CD8-positive, alpha-beta memory T cell (primary cell): ENCODE measurements at regions not wholly inside any gene's neighbourhood (a gene's known extent, or its start where the extent isn't known, plus 50 kb on each side); places are given as distances from the start of the nearest gene placed in this dataset.

Source experiments
- CTCF ChIA-PET: fragments of 350-600 bp; sonication (Branson Sonifier 250); formaldehyde crosslinking; loops from one replicate; lab custom pipeline; 2021; ENCODE audit warnings: antibody characterized with exemption; lab: Charles Lee
- POLR2A ChIA-PET: fragments of 350-600 bp; sonication (Branson Sonifier 250); formaldehyde crosslinking; loops from one replicate; lab custom pipeline; 2021; ENCODE audit warnings: antibody characterized with exemption; lab: Charles Lee
- DNase-seq, 5 donors: peaks; one replicate each; pipeline versions ENCODE4 v3.0.0 to v3.0.0-alpha.2; 2020 to 2022; ENCODE audit warnings: mixed read lengths in 1 of 5
- H3K27ac ChIP-seq: one replicate; pipeline ENCODE4 v1.7.0; 2013; ENCODE audit warnings: low read depth, mild to moderate bottlenecking, low read length, moderate library complexity
- H3K27me3 ChIP-seq: 2 replicates; pipeline ENCODE4 v1.7.0; 2013; ENCODE audit warnings: low read length, mild to moderate bottlenecking; ENCODE audit not compliant: insufficient read depth, poor library complexity, severe bottlenecking
- H3K36me3 ChIP-seq: 2 replicates; pipeline ENCODE4 v1.7.0; 2013; ENCODE audit warnings: mild to moderate bottlenecking, low read length, moderate library complexity; ENCODE audit not compliant: insufficient read depth
- H3K4me1 ChIP-seq: 2 replicates; pipeline ENCODE4 v1.7.0; 2013; ENCODE audit warnings: mild to moderate bottlenecking, low read length, moderate library complexity; ENCODE audit not compliant: insufficient read depth
- H3K4me3 ChIP-seq: 2 replicates; pipeline ENCODE4 v1.7.0; 2013; ENCODE audit warnings: mild to moderate bottlenecking, low read length
- H3K9me3 ChIP-seq: 2 replicates; pipeline ENCODE4 v1.7.0; 2013; ENCODE audit warnings: mild to moderate bottlenecking, low read length
- H3K27ac Mint-ChIP-seq, 8 donors: one replicate each; pipeline ENCODE4 v1.8.0; 2020 to 2021; ENCODE audit warnings: mixed read lengths in 8 of 8, mild to moderate bottlenecking in 6 of 8, inconsistent platforms in 3 of 8, moderate library complexity in 3 of 8
- H3K27me3 Mint-ChIP-seq, 2 donors: one replicate each; pipeline ENCODE4 v1.8.0; 2020 to 2021; ENCODE audit warnings: mixed read lengths in 2 of 2, mild to moderate bottlenecking in 1 of 2, moderate library complexity in 1 of 2
- H3K36me3 Mint-ChIP-seq, 3 donors: one replicate each; pipeline ENCODE4 v1.8.0; 2020 to 2021; ENCODE audit warnings: mixed read lengths in 3 of 3, inconsistent platforms in 1 of 3, mild to moderate bottlenecking in 1 of 3
- H3K4me1 Mint-ChIP-seq, 3 donors: one replicate each; pipeline ENCODE4 v1.8.0; 2020 to 2021; ENCODE audit warnings: mixed read lengths in 3 of 3, inconsistent platforms in 1 of 3, mild to moderate bottlenecking in 1 of 3
- H3K4me3 Mint-ChIP-seq, 7 donors: one replicate each; pipeline ENCODE4 v1.8.0; 2020 to 2021; ENCODE audit warnings: mixed read lengths in 7 of 7, mild to moderate bottlenecking in 6 of 7, moderate library complexity in 4 of 7, inconsistent platforms in 2 of 7
- H3K9me3 Mint-ChIP-seq, 5 donors: one replicate each; pipeline ENCODE4 v1.8.0; 2020 to 2022; ENCODE audit warnings: mixed read lengths in 5 of 5, mild to moderate bottlenecking in 3 of 5, moderate library complexity in 2 of 5, inconsistent platforms in 1 of 5

- no peak overlapping the region for H3K4me3 Mint-ChIP-seq
- peaks cover 8 to 27% (median 20%) of the 10 kb centered on the region in 5 donors for H3K9me3 Mint-ChIP-seq
- Histone ChIP-seq H3K27ac (no peak overlapping the region), H3K27me3 (no peaks in the 10 kb centered on the region), H3K4me1 (no peaks in the 10 kb centered on the region), H3K9me3 (no peaks in the 10 kb centered on the region), H3K4me3 (no peak overlapping the region), H3K36me3 (no peaks in the 10 kb centered on the region)
- H3K27ac Mint-ChIP-seq = peak overlapping the region in 1 of 8 donors; percentile 28
- ChIA-PET CTCF (no interaction called here), POLR2A (no interaction called here)
- no peaks in the 10 kb centered on the region for H3K36me3 Mint-ChIP-seq
- no peaks in the 10 kb centered on the region for H3K4me1 Mint-ChIP-seq
- no peak for DNase-seq
- H3K27me3 Mint-ChIP-seq = no peaks in the 10 kb centered on the region
These were observed 585.0 kb downstream of the SUCLG1 start for GRCh38 chr2:83874066-83874465.

GRCh38 chr2:83873110-83873509, 586.0 kb downstream of the SUCLG1 start:
- H3K27ac Mint-ChIP-seq = no peak overlapping the region
- Histone ChIP-seq H3K36me3 (no peaks in the 10 kb centered on the region), H3K27ac (no peak overlapping the region), H3K4me3 (no peak overlapping the region), H3K4me1 (no peaks in the 10 kb centered on the region), H3K9me3 (no peaks in the 10 kb centered on the region), H3K27me3 (no peaks in the 10 kb centered on the region)
- H3K27me3 Mint-ChIP-seq = no peaks in the 10 kb centered on the region
- H3K9me3 Mint-ChIP-seq = peaks cover 8 to 20% (median 18%) of the 10 kb centered on the region in 5 donors
- H3K36me3 Mint-ChIP-seq = no peaks in the 10 kb centered on the region
- no peaks in the 10 kb centered on the region for H3K4me1 Mint-ChIP-seq
- no peak overlapping the region for H3K4me3 Mint-ChIP-seq
- POLR2A ChIA-PET = no interaction called here
- DNase-seq = no peak
- CTCF ChIA-PET = no interaction called here

GRCh38 chr2:83866211-83866610, 592.9 kb downstream of the SUCLG1 start:
- Histone ChIP-seq H3K27me3 (no peaks in the 10 kb centered on the region), H3K4me3 (no peak overlapping the region), H3K27ac (no peak overlapping the region), H3K9me3 (no peaks in the 10 kb centered on the region), H3K4me1 (no peaks in the 10 kb centered on the region), H3K36me3 (no peaks in the 10 kb centered on the region)
- Mint-ChIP-seq H3K36me3 (no peaks in the 10 kb centered on the region), H3K4me3 (no peak overlapping the region), H3K4me1 (no peaks in the 10 kb centered on the region), H3K27me3 (no peaks in the 10 kb centered on the region), H3K9me3 (peaks cover 0 to 2% (median 0%) of the 10 kb centered on the region in 5 donors), H3K27ac (no peak overlapping the region)
- ChIA-PET POLR2A (no interaction called here), CTCF (no interaction called here)
- no peak for DNase-seq

- no peaks in the 10 kb centered on the region for H3K27me3 Mint-ChIP-seq
These were observed 596.5 kb downstream of the SUCLG1 start for GRCh38 chr2:83862600-83862999.

GRCh38 chr2:83860320-83860719, 598.8 kb downstream of the SUCLG1 start:
- H3K36me3 Mint-ChIP-seq = no peaks in the 10 kb centered on the region
- no peaks in the 10 kb centered on the region for H3K4me1 Mint-ChIP-seq
- H3K4me3 ChIP-seq = no peak overlapping the region
- no peaks in the 10 kb centered on the region for H3K9me3 ChIP-seq
- H3K27me3 Mint-ChIP-seq = no peaks in the 10 kb centered on the region
- no peak overlapping the region for H3K27ac ChIP-seq
- peaks cover 0 to 9% (median 0%) of the 10 kb centered on the region in 5 donors for H3K9me3 Mint-ChIP-seq
- H3K4me1 ChIP-seq = no peaks in the 10 kb centered on the region
- ChIA-PET POLR2A (no interaction called here), CTCF (no interaction called here)
- no peaks in the 10 kb centered on the region for H3K36me3 ChIP-seq
- no peak overlapping the region for H3K27ac Mint-ChIP-seq
- no peaks in the 10 kb centered on the region for H3K27me3 ChIP-seq
- DNase-seq = no peak
- no peak overlapping the region for H3K4me3 Mint-ChIP-seq

More at GRCh38 chr2:83862600-83862999, 596.5 kb downstream of the SUCLG1 start:
- H3K27ac ChIP-seq = no peak overlapping the region
- no peaks in the 10 kb centered on the region for H3K27me3 ChIP-seq
- ChIA-PET POLR2A (no interaction called here), CTCF (no interaction called here)
- no peak overlapping the region for H3K4me3 Mint-ChIP-seq
- DNase-seq = no peak
- no peaks in the 10 kb centered on the region for H3K36me3 ChIP-seq
- H3K27ac Mint-ChIP-seq = no peak overlapping the region
- H3K9me3 ChIP-seq = no peaks in the 10 kb centered on the region
- no peaks in the 10 kb centered on the region for H3K4me1 Mint-ChIP-seq
- no peaks in the 10 kb centered on the region for H3K36me3 Mint-ChIP-seq
- H3K4me1 ChIP-seq = no peaks in the 10 kb centered on the region
- no peak overlapping the region for H3K4me3 ChIP-seq
- peaks cover 0 to 3% (median 0%) of the 10 kb centered on the region in 5 donors for H3K9me3 Mint-ChIP-seq

GRCh38 chr2:83859553-83859952, 599.5 kb downstream of the SUCLG1 start:
- CTCF ChIA-PET = no interaction called here
- H3K27ac Mint-ChIP-seq = no peak overlapping the region

GRCh38 chr2:83851066-83851465, 608.0 kb downstream of the SUCLG1 start:
- no peaks in the 10 kb centered on the region for H3K27me3 Mint-ChIP-seq
- no peak overlapping the region for H3K27ac ChIP-seq
- no peak for DNase-seq
- no peaks in the 10 kb centered on the region for H3K36me3 Mint-ChIP-seq
- H3K36me3 ChIP-seq = no peaks in the 10 kb centered on the region
- no peaks in the 10 kb centered on the region for H3K4me1 Mint-ChIP-seq
- no peaks in the 10 kb centered on the region for H3K4me1 ChIP-seq
- ChIA-PET POLR2A (no interaction called here), CTCF (no interaction called here)
- H3K9me3 Mint-ChIP-seq = peaks cover 3 to 23% (median 7%) of the 10 kb centered on the region in 5 donors
- no peaks in the 10 kb centered on the region for H3K27me3 ChIP-seq
- H3K27ac Mint-ChIP-seq = no peak overlapping the region
- H3K4me3 ChIP-seq = no peak overlapping the region
- H3K4me3 Mint-ChIP-seq = no peak overlapping the region
- H3K9me3 ChIP-seq = no peaks in the 10 kb centered on the region

More at GRCh38 chr2:83859553-83859952, 599.5 kb downstream of the SUCLG1 start:
- no peaks in the 10 kb centered on the region for H3K4me1 Mint-ChIP-seq
- no peaks in the 10 kb centered on the region for H3K27me3 Mint-ChIP-seq
- no peaks in the 10 kb centered on the region for H3K36me3 Mint-ChIP-seq
- DNase-seq = no peak
- H3K36me3 ChIP-seq = no peaks in the 10 kb centered on the region
- POLR2A ChIA-PET = no interaction called here
- H3K4me3 Mint-ChIP-seq = no peak overlapping the region
- H3K4me3 ChIP-seq = no peak overlapping the region
- H3K9me3 Mint-ChIP-seq = peaks cover 0 to 9% (median 0%) of the 10 kb centered on the region in 5 donors
- no peaks in the 10 kb centered on the region for H3K9me3 ChIP-seq
- no peaks in the 10 kb centered on the region for H3K4me1 ChIP-seq
- H3K27ac ChIP-seq = no peak overlapping the region
- H3K27me3 ChIP-seq = no peaks in the 10 kb centered on the region

GRCh38 chr2:83850071-83850725, 608.9 kb downstream of the SUCLG1 start:
- no peak overlapping the region for H3K4me3 ChIP-seq
- H3K27me3 ChIP-seq = no peaks in the 10 kb centered on the region
- Mint-ChIP-seq H3K4me3 (no peak overlapping the region), H3K9me3 (peaks cover 3 to 17% (median 7%) of the 10 kb centered on the region in 5 donors), H3K27me3 (no peaks in the 10 kb centered on the region), H3K4me1 (no peaks in the 10 kb centered on the region), H3K36me3 (no peaks in the 10 kb centered on the region), H3K27ac (no peak overlapping the region)
- H3K36me3 ChIP-seq = no peaks in the 10 kb centered on the region
- no peaks in the 10 kb centered on the region for H3K4me1 ChIP-seq
- ChIA-PET POLR2A (no interaction called here), CTCF (no interaction called here)
- no peaks in the 10 kb centered on the region for H3K9me3 ChIP-seq
- no peak for DNase-seq
- no peak overlapping the region for H3K27ac ChIP-seq
